Non-pigmented ciliary epithelial cell (primary cell): ENCODE measurements at regions not wholly inside any gene's neighbourhood (a gene's known extent, or its start where the extent isn't known, plus 50 kb on each side); places are given as distances from the start of the nearest gene placed in this dataset.

Experiments
- DNase-seq: peaks from one replicate; pipeline ENCODE4 v3.0.0-alpha.2; 2010; ENCODE audit warnings: low read depth

- peak; percentile 36 for DNase-seq
These were observed 61.4 kb upstream of the GPR158 start for GRCh38 chr10:25113191-25114035.

GRCh38 chr10:25114036-25114411 is 60.8 kb upstream of the GPR158 start:
- no peak for DNase-seq

GRCh38 chr10:25117757-25118156 is 57.0 kb upstream of the GPR158 start:
- DNase-seq = no peak

- no peak for DNase-seq
These were observed 54.6 kb upstream of the GPR158 start for GRCh38 chr10:25120188-25120587.
